ENCODE measurements at regions not wholly inside any gene's neighbourhood (a gene's known extent, or its start where the extent isn't known, plus 50 kb on each side); places are given as distances from the start of the nearest gene placed in this dataset.
"Not testable (repeated sequence)": the region's sequence is repeated elsewhere in the genome, so short reads cannot be mapped to it uniquely, and the experiment has no call there.

DNA sequence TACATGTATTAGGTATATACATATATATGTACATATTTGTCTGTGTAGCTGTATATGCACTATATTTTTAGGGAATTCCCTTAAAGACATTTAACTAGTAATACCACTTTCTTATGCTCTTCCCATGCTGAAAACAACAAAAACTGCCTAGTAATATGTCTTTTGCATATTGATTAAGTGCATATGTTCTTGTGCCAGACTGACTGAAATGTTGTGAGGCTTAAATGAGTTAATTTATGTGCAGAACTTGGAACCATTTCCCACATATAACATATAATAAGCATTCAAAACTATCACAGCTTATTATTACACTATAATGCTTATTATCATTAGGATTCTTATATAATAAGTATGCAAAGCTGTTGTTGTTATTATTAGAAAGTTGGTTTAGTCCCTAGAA is 318.0 kb upstream of the KCNMB2 start:
- no peaks in the 10 kb centered on the region for H3K27me3 ChIP-seq (ENCODE audit: insufficient read depth, low read length)
- no peak overlapping the region for H3K4me2 ChIP-seq (ENCODE audit: low read length)
- H3K18ac ChIP-seq (ENCODE audit: low read length), result no peak overlapping the region
- no peak overlapping the region for H2AFZ ChIP-seq (ENCODE audit: insufficient read depth, low read length, poor library complexity)
- H3K4me1 ChIP-seq (ENCODE audit: control insufficient read depth in 1 of 2, insufficient read depth in 2 of 2, low read length in 2 of 2), result no peaks in the 10 kb centered on the region
- no peak overlapping the region for H3K9ac ChIP-seq (ENCODE audit: low read length)
- H3K9me3 ChIP-seq (ENCODE audit: insufficient read depth, low read depth, low read length), result no peaks in the 10 kb centered on the region
- H4K91ac ChIP-seq (ENCODE audit: low read depth, low read length), result no peak overlapping the region
- H3K27ac ChIP-seq (ENCODE audit: low read depth, low read length), result no peak overlapping the region
- no peak overlapping the region for H4K12ac ChIP-seq (ENCODE audit: low read depth, low read length)
- no peak overlapping the region for H3K4ac ChIP-seq (ENCODE audit: low read depth, low read length)
- H3K79me2 ChIP-seq (ENCODE audit: control insufficient read depth, insufficient read depth, low read length, poor library complexity), result no peaks in the 10 kb centered on the region
- no peak overlapping the region for H3K23ac ChIP-seq (ENCODE audit: low read length)
- DNase-seq, result no peak
- no peak overlapping the region for H2BK120ac ChIP-seq (ENCODE audit: insufficient read depth, low read length, poor library complexity)
- H2AK5ac ChIP-seq (ENCODE audit: low read length), result no peak overlapping the region
- no peak overlapping the region for H4K8ac ChIP-seq (ENCODE audit: low read depth, low read length)
- H3K14ac ChIP-seq (ENCODE audit: low read length), result no peak overlapping the region
- H3K36me3 ChIP-seq (ENCODE audit: control insufficient read depth in 1 of 2, insufficient read depth in 2 of 2, low read length in 2 of 2), result no peaks in the 10 kb centered on the region
- no peak overlapping the region for H2BK5ac ChIP-seq (ENCODE audit: low read depth, low read length, poor library complexity)
- no peak overlapping the region for H3K4me3 ChIP-seq (ENCODE audit: low read depth, low read length)
- H3K79me1 ChIP-seq (ENCODE audit: low read length), result no peaks in the 10 kb centered on the region
- no peak overlapping the region for H2BK12ac ChIP-seq (ENCODE audit: low read length)

DNA sequence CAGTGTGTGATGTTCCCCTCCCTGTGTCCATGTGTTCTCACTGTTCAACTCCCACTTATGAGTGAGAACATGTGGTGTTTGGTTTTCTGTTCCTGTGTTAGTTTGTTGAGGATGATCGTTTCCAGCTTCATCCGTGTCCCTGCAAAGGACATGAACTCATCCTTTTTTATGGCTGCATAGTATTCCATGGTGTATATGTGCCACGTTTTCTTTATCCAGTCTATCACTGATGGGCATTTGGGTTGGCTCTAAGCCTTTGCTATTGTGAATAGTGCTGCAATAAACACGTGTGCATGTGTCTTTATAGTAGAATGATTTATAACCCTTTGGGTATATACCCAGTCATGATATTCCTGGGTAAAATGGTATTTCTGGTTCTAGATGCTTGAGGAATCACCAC is 316.6 kb upstream of the KCNMB2 start:
- H4K12ac ChIP-seq (ENCODE audit: low read depth, low read length), result not testable (repeated sequence)

DNA sequence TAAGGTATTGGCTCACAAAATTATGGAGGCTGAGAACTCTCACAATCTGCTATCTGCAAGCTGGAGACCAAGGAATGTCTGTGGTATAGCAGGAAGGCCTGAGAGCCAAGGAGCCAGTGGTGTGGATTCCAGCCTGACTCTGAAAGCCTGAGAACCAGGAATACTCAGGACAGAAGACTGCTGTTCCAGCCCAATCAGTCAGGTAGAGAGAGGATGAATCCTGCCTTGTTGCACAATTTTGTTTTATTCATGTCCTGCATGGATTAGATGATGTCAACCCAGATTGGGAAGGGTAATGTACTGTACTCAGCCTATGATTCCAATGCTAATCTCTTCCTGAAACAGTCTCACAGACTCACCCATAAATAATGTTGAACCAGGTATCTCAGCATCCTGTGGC is 312.4 kb upstream of the KCNMB2 start:
- Histone ChIP-seq H3K9me3 (ENCODE audit: insufficient read depth, low read depth, low read length) (no peaks in the 10 kb centered on the region), H3K79me1 (ENCODE audit: low read length) (no peaks in the 10 kb centered on the region), H3K4me3 (ENCODE audit: low read depth, low read length) (no peak overlapping the region), H4K8ac (ENCODE audit: low read depth, low read length) (no peak overlapping the region), H2BK5ac (ENCODE audit: low read depth, low read length, poor library complexity) (no peak overlapping the region), H3K36me3 (ENCODE audit: control insufficient read depth in 1 of 2, insufficient read depth in 2 of 2, low read length in 2 of 2) (no peaks in the 10 kb centered on the region), H3K27ac (ENCODE audit: low read depth, low read length) (no peak overlapping the region), H3K18ac (ENCODE audit: low read length) (no peak overlapping the region), H3K14ac (ENCODE audit: low read length) (no peak overlapping the region), H2BK12ac (ENCODE audit: low read length) (no peak overlapping the region), H3K79me2 (ENCODE audit: control insufficient read depth, insufficient read depth, low read length, poor library complexity) (no peaks in the 10 kb centered on the region), H3K27me3 (ENCODE audit: insufficient read depth, low read length) (no peaks in the 10 kb centered on the region), H4K12ac (ENCODE audit: low read depth, low read length) (no peak overlapping the region), H2AK5ac (ENCODE audit: low read length) (no peak overlapping the region), H3K23ac (ENCODE audit: low read length) (no peak overlapping the region), H2AFZ (ENCODE audit: insufficient read depth, low read length, poor library complexity) (no peak overlapping the region), H3K4me1 (ENCODE audit: control insufficient read depth in 1 of 2, insufficient read depth in 2 of 2, low read length in 2 of 2) (no peaks in the 10 kb centered on the region), H2BK120ac (ENCODE audit: insufficient read depth, low read length, poor library complexity) (no peak overlapping the region), H3K9ac (ENCODE audit: low read length) (no peak overlapping the region), H3K4me2 (ENCODE audit: low read length) (no peak overlapping the region), H4K91ac (ENCODE audit: low read depth, low read length) (no peak overlapping the region), H3K4ac (ENCODE audit: low read depth, low read length) (no peak overlapping the region)
- no peak for DNase-seq

More for the DNA sequence above, 316.6 kb upstream of the KCNMB2 start:
- not testable (repeated sequence) for H3K79me2 ChIP-seq (ENCODE audit: control insufficient read depth, insufficient read depth, low read length, poor library complexity); H3K14ac ChIP-seq (ENCODE audit: low read length); H3K4me3 ChIP-seq (ENCODE audit: low read depth, low read length); H3K9ac ChIP-seq (ENCODE audit: low read length); H3K9me3 ChIP-seq (ENCODE audit: insufficient read depth, low read depth, low read length); H2AK5ac ChIP-seq (ENCODE audit: low read length); H2AFZ ChIP-seq (ENCODE audit: insufficient read depth, low read length, poor library complexity); H3K23ac ChIP-seq (ENCODE audit: low read length); H4K91ac ChIP-seq (ENCODE audit: low read depth, low read length); H4K8ac ChIP-seq (ENCODE audit: low read depth, low read length); H3K4ac ChIP-seq (ENCODE audit: low read depth, low read length); H2BK120ac ChIP-seq (ENCODE audit: insufficient read depth, low read length, poor library complexity); H3K27ac ChIP-seq (ENCODE audit: low read depth, low read length); H3K36me3 ChIP-seq (ENCODE audit: control insufficient read depth in 1 of 2, insufficient read depth in 2 of 2, low read length in 2 of 2); H2BK12ac ChIP-seq (ENCODE audit: low read length); H3K79me1 ChIP-seq (ENCODE audit: low read length); H2BK5ac ChIP-seq (ENCODE audit: low read depth, low read length, poor library complexity); DNase-seq; H3K27me3 ChIP-seq (ENCODE audit: insufficient read depth, low read length); H3K4me1 ChIP-seq (ENCODE audit: control insufficient read depth in 1 of 2, insufficient read depth in 2 of 2, low read length in 2 of 2); H3K4me2 ChIP-seq (ENCODE audit: low read length); H3K18ac ChIP-seq (ENCODE audit: low read length)
- WGBS (ENCODE audit: extremely low coverage, insufficient coverage, insufficient read length), result no CpG with 5 or more reads among the region's 4 CpGs

DNA sequence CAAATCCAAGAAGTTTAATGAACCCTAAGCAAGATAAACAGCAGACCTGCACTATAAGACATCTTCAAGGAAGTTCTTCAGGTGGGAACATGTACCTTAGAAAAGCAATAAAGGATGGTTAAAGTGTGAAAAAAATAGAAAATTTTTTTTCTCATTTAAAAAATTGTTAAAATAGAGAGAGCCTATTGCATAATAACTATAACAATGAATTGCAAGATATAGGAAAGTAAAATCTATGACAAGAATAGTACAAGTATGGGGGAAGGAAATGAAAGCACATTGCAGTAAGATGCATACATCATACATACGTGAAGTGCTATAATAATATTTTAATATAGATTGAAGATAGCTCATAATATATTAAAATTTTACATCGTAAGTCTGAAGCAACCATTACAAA is 310.1 kb upstream of the KCNMB2 start:
- Histone ChIP-seq H3K4me3 (ENCODE audit: low read depth, low read length) (no peak overlapping the region), H3K18ac (ENCODE audit: low read length) (no peak overlapping the region), H2AFZ (ENCODE audit: insufficient read depth, low read length, poor library complexity) (no peak overlapping the region), H4K8ac (ENCODE audit: low read depth, low read length) (no peak overlapping the region), H4K12ac (ENCODE audit: low read depth, low read length) (no peak overlapping the region), H3K4ac (ENCODE audit: low read depth, low read length) (no peak overlapping the region), H3K23ac (ENCODE audit: low read length) (no peak overlapping the region), H3K79me1 (ENCODE audit: low read length) (no peaks in the 10 kb centered on the region), H3K4me2 (ENCODE audit: low read length) (no peak overlapping the region), H3K9ac (ENCODE audit: low read length) (no peak overlapping the region), H2AK5ac (ENCODE audit: low read length) (no peak overlapping the region), H2BK12ac (ENCODE audit: low read length) (no peak overlapping the region), H3K36me3 (ENCODE audit: control insufficient read depth in 1 of 2, insufficient read depth in 2 of 2, low read length in 2 of 2) (no peaks in the 10 kb centered on the region), H4K91ac (ENCODE audit: low read depth, low read length) (no peak overlapping the region), H3K79me2 (ENCODE audit: control insufficient read depth, insufficient read depth, low read length, poor library complexity) (no peaks in the 10 kb centered on the region), H3K27me3 (ENCODE audit: insufficient read depth, low read length) (no peaks in the 10 kb centered on the region), H3K27ac (ENCODE audit: low read depth, low read length) (no peak overlapping the region), H3K14ac (ENCODE audit: low read length) (no peak overlapping the region), H2BK120ac (ENCODE audit: insufficient read depth, low read length, poor library complexity) (no peak overlapping the region), H3K4me1 (ENCODE audit: control insufficient read depth in 1 of 2, insufficient read depth in 2 of 2, low read length in 2 of 2) (no peaks in the 10 kb centered on the region), H3K9me3 (ENCODE audit: insufficient read depth, low read depth, low read length) (no peaks in the 10 kb centered on the region), H2BK5ac (ENCODE audit: low read depth, low read length, poor library complexity) (no peak overlapping the region)
- DNase-seq, result no peak
- no CpG with 5 or more reads among the region's 2 CpGs for WGBS (ENCODE audit: extremely low coverage, insufficient coverage, insufficient read length)

DNA sequence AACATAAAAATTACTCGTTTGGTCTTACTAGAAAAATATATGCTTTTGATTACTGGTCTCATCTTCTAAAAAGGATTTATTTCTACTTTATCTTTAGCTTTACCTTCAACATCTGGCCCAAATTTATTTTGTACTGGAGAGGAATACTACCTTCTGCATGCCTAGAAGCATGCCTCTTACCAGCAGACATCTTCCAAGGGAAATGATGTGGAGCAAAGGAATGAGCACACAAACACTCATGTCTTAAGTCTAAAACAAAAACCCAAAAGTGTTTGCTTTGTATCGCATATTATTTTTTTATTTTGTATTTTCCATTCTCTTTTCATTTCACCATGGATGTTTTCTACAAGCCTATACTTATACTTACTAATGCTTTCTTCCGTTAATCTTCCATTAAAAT is 304.6 kb upstream of the KCNMB2 start:
- Histone ChIP-seq H2BK5ac (ENCODE audit: low read depth, low read length, poor library complexity) (no peak overlapping the region), H2BK12ac (ENCODE audit: low read length) (no peak overlapping the region), H3K4me3 (ENCODE audit: low read depth, low read length) (no peak overlapping the region), H2AK5ac (ENCODE audit: low read length) (no peak overlapping the region), H3K9me3 (ENCODE audit: insufficient read depth, low read depth, low read length) (no peaks in the 10 kb centered on the region), H3K4ac (ENCODE audit: low read depth, low read length) (no peak overlapping the region), H3K4me1 (ENCODE audit: control insufficient read depth in 1 of 2, insufficient read depth in 2 of 2, low read length in 2 of 2) (no peaks in the 10 kb centered on the region), H3K27me3 (ENCODE audit: insufficient read depth, low read length) (no peaks in the 10 kb centered on the region), H4K8ac (ENCODE audit: low read depth, low read length) (no peak overlapping the region), H2AFZ (ENCODE audit: insufficient read depth, low read length, poor library complexity) (no peak overlapping the region), H3K36me3 (ENCODE audit: control insufficient read depth in 1 of 2, insufficient read depth in 2 of 2, low read length in 2 of 2) (no peaks in the 10 kb centered on the region), H3K14ac (ENCODE audit: low read length) (no peak overlapping the region), H2BK120ac (ENCODE audit: insufficient read depth, low read length, poor library complexity) (no peak overlapping the region), H4K12ac (ENCODE audit: low read depth, low read length) (no peak overlapping the region), H3K23ac (ENCODE audit: low read length) (no peak overlapping the region), H3K79me2 (ENCODE audit: control insufficient read depth, insufficient read depth, low read length, poor library complexity) (no peaks in the 10 kb centered on the region), H3K18ac (ENCODE audit: low read length) (no peak overlapping the region), H3K9ac (ENCODE audit: low read length) (no peak overlapping the region), H3K27ac (ENCODE audit: low read depth, low read length) (no peak overlapping the region), H4K91ac (ENCODE audit: low read depth, low read length) (no peak overlapping the region), H3K79me1 (ENCODE audit: low read length) (no peaks in the 10 kb centered on the region), H3K4me2 (ENCODE audit: low read length) (no peak overlapping the region)
- WGBS (ENCODE audit: extremely low coverage, insufficient coverage, insufficient read length), result 100% methylated on average over 1 of the region's 3 CpGs
- DNase-seq, result no peak

All from trophoblast cell (in vitro differentiated cells and primary cell).